Natural killer cell (primary cell): ENCODE measurements at regions not wholly inside any gene's neighbourhood (a gene's known extent, or its start where the extent isn't known, plus 50 kb on each side); places are given as distances from the start of the nearest gene placed in this dataset.

Experiments used
- ATAC-seq, 3 donors: fragments of 150-1000 bp in 2 of 3; fragments of 200-7000 bp in 1 of 3; cut with Tn5 transposase; 1 replicate in 1 of 3; 2 replicates in 2 of 3; pipeline ENCODE4 v1.10.0; 2021; ENCODE audit warnings: mild to moderate bottlenecking in 2 of 3, moderate library complexity in 2 of 3
- DNase-seq, 2 donors: peaks; one replicate each; pipeline versions ENCODE4 v3.0.0 to v3.0.0-alpha.2; 2013 to 2021; ENCODE audit warnings: mixed read lengths in 1 of 2
- H3K27ac ChIP-seq: one replicate; pipeline ENCODE4 v1.5.1; 2013; ENCODE audit warnings: mild to moderate bottlenecking, low read length
- H3K27me3 ChIP-seq: one replicate; pipeline ENCODE4 v1.6.1; 2013; ENCODE audit warnings: low read length; ENCODE audit not compliant: control insufficient read depth, insufficient read depth
- H3K36me3 ChIP-seq: one replicate; pipeline ENCODE4 v1.6.1; 2013; ENCODE audit warnings: low read length; ENCODE audit not compliant: control insufficient read depth, insufficient read depth
- H3K4me1 ChIP-seq: one replicate; pipeline ENCODE4 v1.6.1; 2013; ENCODE audit warnings: low read length; ENCODE audit not compliant: control insufficient read depth, insufficient read depth
- H3K4me3 ChIP-seq: one replicate; pipeline ENCODE4 v1.5.1; 2013; ENCODE audit warnings: low read length
- H3K9me3 ChIP-seq: one replicate; pipeline ENCODE4 v1.6.1; 2013; ENCODE audit warnings: low read length; ENCODE audit not compliant: control insufficient read depth, insufficient read depth
- H3K27ac Mint-ChIP-seq, 2 donors: one replicate each; pipeline ENCODE4 v1.8.0; 2022; ENCODE audit warnings: mild to moderate bottlenecking in 2 of 2, mixed read lengths in 2 of 2, moderate library complexity in 1 of 2
- H3K27me3 Mint-ChIP-seq, 2 donors: one replicate each; pipeline ENCODE4 v1.8.0; 2022; ENCODE audit warnings: low read depth in 2 of 2, mixed read lengths in 2 of 2
- H3K36me3 Mint-ChIP-seq: one replicate; pipeline ENCODE4 v1.8.0; 2022; ENCODE audit warnings: mixed read lengths
- H3K4me1 Mint-ChIP-seq, 2 donors: one replicate each; pipeline ENCODE4 v1.8.0; 2022; ENCODE audit warnings: mixed read lengths in 2 of 2
- H3K4me3 Mint-ChIP-seq: one replicate; pipeline ENCODE4 v1.8.0; 2022; ENCODE audit warnings: mild to moderate bottlenecking, moderate library complexity, mixed read lengths
- H3K9me3 Mint-ChIP-seq, 2 donors: one replicate each; pipeline ENCODE4 v1.8.0; 2022; ENCODE audit warnings: mixed read lengths in 2 of 2
- CTCF ChIP-seq: fragments of 200-600 bp; IDR thresholded peaks from one replicate; pipeline ENCODE4 v1.8.0; 2022; ENCODE audit warnings: antibody characterized with exemption
- WGBS: methylation state at CpG from one replicate; pipeline ENCODE4 v1.1.7; 2013; ENCODE audit warnings: missing lambda C conversion rate; ENCODE audit not compliant: insufficient coverage; 5-methylcytosine and 5-hydroxymethylcytosine counted together
- intact Hi-C: fragments of 100-400 bp; cut with micrococcal nuclease; formaldehyde crosslinking; loops from one replicate; pipeline ENCODE4 v1.14.2; 2022

- H3K36me3 ChIP-seq, result no peaks in the 10 kb centered on the region
- WGBS, result 89% methylated on average over 1 of the region's 1 CpG
- H3K4me3 ChIP-seq, result no peak overlapping the region
- Mint-ChIP-seq H3K9me3 (peaks cover 4 to 8% of the 10 kb centered on the region in 2 donors), H3K4me1 (no peaks in the 10 kb centered on the region), H3K27ac (no peak overlapping the region), H3K36me3 (no peaks in the 10 kb centered on the region), H3K4me3 (no peak overlapping the region), H3K27me3 (no peaks in the 10 kb centered on the region)
- no peak for ATAC-seq
- H3K27me3 ChIP-seq, result no peaks in the 10 kb centered on the region
- DNase-seq, result no peak
- TF ChIP-seq CTCF, result no peak
- H3K27ac ChIP-seq, result no peak overlapping the region
- H3K4me1 ChIP-seq, result no peaks in the 10 kb centered on the region
- intact Hi-C loops, result no loop called here
- H3K9me3 ChIP-seq, result no peaks in the 10 kb centered on the region
Observed at GRCh38 chr13:62022369-62022768, 606.7 kb upstream of the PCDH20 start.

GRCh38 chr13:62019858-62020257, 604.2 kb upstream of the PCDH20 start:
- no peak overlapping the region for H3K4me3 Mint-ChIP-seq

GRCh38 chr13:62014299-62014698, 598.6 kb upstream of the PCDH20 start:
- no peaks in the 10 kb centered on the region for H3K27me3 ChIP-seq
- H3K9me3 ChIP-seq, result no peaks in the 10 kb centered on the region
- no peaks in the 10 kb centered on the region for H3K4me1 ChIP-seq
- ATAC-seq (no peak), DNase-seq (no peak)
- no peaks in the 10 kb centered on the region for H3K36me3 ChIP-seq
- no peaks in the 10 kb centered on the region for H3K9me3 Mint-ChIP-seq
- H3K27ac ChIP-seq, result no peak overlapping the region
- WGBS, result 92% methylated on average over 2 of the region's 3 CpGs
- no peaks in the 10 kb centered on the region for H3K4me1 Mint-ChIP-seq
- H3K27me3 Mint-ChIP-seq, result no peaks in the 10 kb centered on the region
- H3K4me3 ChIP-seq, result no peak overlapping the region
- intact Hi-C loops, result no loop called here
- no peak for TF ChIP-seq CTCF
- H3K27ac Mint-ChIP-seq, result no peak overlapping the region
- no peak overlapping the region for H3K4me3 Mint-ChIP-seq
- no peaks in the 10 kb centered on the region for H3K36me3 Mint-ChIP-seq

More at GRCh38 chr13:62019858-62020257, 604.2 kb upstream of the PCDH20 start:
- Mint-ChIP-seq H3K36me3 (no peaks in the 10 kb centered on the region), H3K4me1 (no peaks in the 10 kb centered on the region), H3K27ac (no peak overlapping the region), H3K27me3 (no peaks in the 10 kb centered on the region), H3K9me3 (peaks cover 2 to 4% of the 10 kb centered on the region in 2 donors)
- no peak overlapping the region for H3K4me3 ChIP-seq
- H3K27me3 ChIP-seq, result no peaks in the 10 kb centered on the region
- H3K27ac ChIP-seq, result no peak overlapping the region
- intact Hi-C loops, result no loop called here
- no peaks in the 10 kb centered on the region for H3K4me1 ChIP-seq
- H3K9me3 ChIP-seq, result no peaks in the 10 kb centered on the region
- no peak for TF ChIP-seq CTCF
- DNase-seq (no peak), ATAC-seq (no peak)
- H3K36me3 ChIP-seq, result no peaks in the 10 kb centered on the region

GRCh38 chr13:62003452-62003851, 587.8 kb upstream of the PCDH20 start:
- intact Hi-C loops, result no loop called here
- no peak overlapping the region for H3K4me3 Mint-ChIP-seq
- Histone ChIP-seq H3K4me1 (no peaks in the 10 kb centered on the region), H3K27me3 (no peaks in the 10 kb centered on the region), H3K36me3 (no peaks in the 10 kb centered on the region), H3K4me3 (no peak overlapping the region), H3K9me3 (peaks cover 7% of the 10 kb centered on the region), H3K27ac (no peak overlapping the region)
- no peaks in the 10 kb centered on the region for H3K27me3 Mint-ChIP-seq
- no CpG with 5 or more reads among the region's 2 CpGs for WGBS
- DNase-seq (no peak), ATAC-seq (no peak)
- peaks cover 4% of the 10 kb centered on the region for H3K36me3 Mint-ChIP-seq
- H3K9me3 Mint-ChIP-seq, result peaks cover 11 to 13% of the 10 kb centered on the region in 2 donors
- no peaks in the 10 kb centered on the region for H3K4me1 Mint-ChIP-seq
- H3K27ac Mint-ChIP-seq, result no peak overlapping the region
- TF ChIP-seq CTCF, result no peak
